Esophagus muscularis mucosa (tissue), 4 donors: ENCODE measurements at regions not wholly inside any gene's neighbourhood (a gene's known extent, or its start where the extent isn't known, plus 50 kb on each side); places are given as distances from the start of the nearest gene placed in this dataset.
"Not testable (repeated sequence)": the region's sequence is repeated elsewhere in the genome, so short reads cannot be mapped to it uniquely, and the experiment has no call there.

Experiments used
- DNase-seq: peaks from one replicate; pipeline ENCODE4 v3.0.0-alpha.2; 2017; ENCODE audit errors: extremely low spot score
- H3K27ac ChIP-seq, 4 donors: fragments of 200-600 bp; sonication (generic); replicated peaks in 1 of 4; 1 replicate in 3 of 4; 2 replicates in 1 of 4; pipeline ENCODE4 v1.5.1; 2016 to 2019; ENCODE audit warnings: mild to moderate bottlenecking in 1 of 4
- H3K27me3 ChIP-seq, 4 donors: fragments of 200-600 bp; sonication (generic); one replicate each; pipeline versions ENCODE4 v1.5.1 to v1.6.0; 2016 to 2019
- H3K36me3 ChIP-seq, 4 donors: fragments of 200-600 bp; sonication (generic); one replicate each; pipeline ENCODE4 v1.5.1; 2016 to 2019
- H3K4me1 ChIP-seq, 4 donors: fragments of 200-600 bp; sonication (generic); one replicate each; pipeline ENCODE4 v1.5.1; 2016 to 2019
- H3K4me3 ChIP-seq, 4 donors: fragments of 200-600 bp; sonication (generic); 1 replicate in 2 of 4; 2 replicates in 2 of 4; pipeline ENCODE4 v1.5.1; 2016 to 2019; ENCODE audit warnings: mild to moderate bottlenecking in 4 of 4, moderate library complexity in 1 of 4
- H3K9me3 ChIP-seq, 4 donors: fragments of 200-600 bp; sonication (generic); 1 replicate in 3 of 4; 2 replicates in 1 of 4; pipeline ENCODE4 v1.5.1; 2016 to 2019
- CTCF ChIP-seq, 3 experiments: fragments of 200-600 bp in 2 of 3; fragments of 450-650 bp in 1 of 3; sonication (generic) in 2 of 3; IDR thresholded peaks; one replicate each; pipeline ENCODE4 v1.5.1; 2017 to 2019; ENCODE audit warnings: antibody characterized with exemption in 3 of 3, mild to moderate bottlenecking in 2 of 3, moderate library complexity in 1 of 3
- EP300 ChIP-seq: sonication (generic); formaldehyde crosslinking; IDR thresholded peaks from one replicate; pipeline ENCODE4 v1.6.1; 2017; ENCODE audit warnings: antibody characterized with exemption
- POLR2A ChIP-seq: fragments of 450-650 bp; IDR thresholded peaks from one replicate; pipeline ENCODE4 v1.6.1; 2017; ENCODE audit warnings: antibody characterized with exemption, moderate library complexity, mild to moderate bottlenecking, low read depth
- POLR2AphosphoS5 ChIP-seq, 2 donors: sonication (generic); formaldehyde crosslinking; IDR thresholded peaks; one replicate each; pipeline ENCODE4 v1.6.1; 2017; ENCODE audit warnings: antibody characterized with exemption in 2 of 2
- WGBS: methylation state at CpG from one replicate; pipeline ENCODE4 v1.1.5; 2018; 5-methylcytosine and 5-hydroxymethylcytosine counted together
- intact Hi-C: fragments of 100-400 bp; cut with DNase I; formaldehyde crosslinking; loops from one replicate; pipeline ENCODE4 v1.15.1; 2023

DNA sequence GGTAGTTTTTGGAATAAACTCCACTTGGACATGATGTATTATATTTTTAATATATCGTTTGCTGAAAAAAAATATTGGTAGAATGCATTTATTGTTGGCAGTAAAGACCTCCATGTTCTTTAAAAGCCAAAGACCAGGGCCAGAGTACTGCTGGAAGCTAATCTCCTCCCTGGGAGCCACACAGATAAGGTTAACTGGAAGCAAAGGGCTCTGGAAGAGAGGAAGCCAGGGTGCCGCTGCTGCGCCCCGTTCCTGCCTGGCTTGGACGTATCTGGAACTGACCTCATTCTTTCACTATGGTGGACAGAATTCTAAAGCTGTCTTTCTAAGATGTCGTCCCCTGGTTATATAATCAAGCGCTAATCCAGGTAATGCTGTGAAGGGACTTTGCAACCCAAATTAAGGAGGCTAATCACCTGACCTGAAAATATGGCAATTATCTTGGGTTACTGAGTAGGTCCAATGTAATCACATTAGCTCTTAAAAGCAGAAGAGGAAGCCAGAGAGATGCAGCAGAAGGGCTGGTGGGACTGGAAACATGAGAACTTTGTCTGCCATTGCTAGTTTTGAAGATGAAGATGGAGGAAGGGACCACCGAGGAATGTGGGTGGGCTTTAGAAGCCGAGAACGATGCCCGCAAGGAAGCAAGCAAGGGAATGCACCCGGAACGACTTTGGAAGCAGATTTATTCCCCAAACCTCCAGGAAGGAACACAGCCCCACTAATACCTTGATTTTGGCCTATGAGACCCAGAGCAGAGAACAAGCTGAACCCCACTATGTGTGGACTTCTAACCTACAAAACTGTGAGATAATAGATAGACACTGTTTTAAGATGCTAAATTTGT lies 167.7 kb upstream of the KCNJ15 start:
- WGBS: 90% methylated on average over 13 of the region's 13 CpGs
- Histone ChIP-seq H3K9me3 (no peaks in the 10 kb centered on the region), H3K4me1 (no peaks in the 10 kb centered on the region), H3K27ac (no peak overlapping the region), H3K36me3 (no peaks in the 10 kb centered on the region), H3K4me3 (no peak overlapping the region), H3K27me3 (peaks cover 0 to 7% (median 0%) of the 10 kb centered on the region in 4 donors)
- no peak for TF ChIP-seq POLR2A
- no peak for TF ChIP-seq POLR2AphosphoS5 (IDR thresholded peaks at IDR 0.05)
- no peak for TF ChIP-seq EP300
- no peak for TF ChIP-seq CTCF (IDR thresholded peaks at IDR 0.05)
- intact Hi-C loops: no loop called here
- DNase-seq: no peak

DNA sequence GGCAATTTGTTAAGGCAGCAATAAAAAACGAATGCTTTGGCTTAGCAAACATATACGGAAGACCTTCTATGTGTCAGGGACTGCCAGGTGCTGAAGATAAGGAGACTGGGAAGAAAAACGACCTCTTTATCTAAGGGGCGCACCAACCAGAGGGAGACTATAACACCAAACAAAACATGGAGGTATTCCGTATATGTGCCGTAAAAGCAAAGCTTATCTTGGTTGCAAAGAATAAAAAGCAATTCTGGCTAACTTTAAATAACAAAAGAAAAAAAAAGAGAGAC lies 167.1 kb upstream of the KCNJ15 start:
- no peak for DNase-seq
- TF ChIP-seq POLR2A: no peak
- no peak for TF ChIP-seq EP300
- TF ChIP-seq CTCF (IDR thresholded peaks at IDR 0.05): no peak
- TF ChIP-seq POLR2AphosphoS5 (IDR thresholded peaks at IDR 0.05): no peak
- WGBS: 76% methylated on average over 6 of the region's 6 CpGs

DNA sequence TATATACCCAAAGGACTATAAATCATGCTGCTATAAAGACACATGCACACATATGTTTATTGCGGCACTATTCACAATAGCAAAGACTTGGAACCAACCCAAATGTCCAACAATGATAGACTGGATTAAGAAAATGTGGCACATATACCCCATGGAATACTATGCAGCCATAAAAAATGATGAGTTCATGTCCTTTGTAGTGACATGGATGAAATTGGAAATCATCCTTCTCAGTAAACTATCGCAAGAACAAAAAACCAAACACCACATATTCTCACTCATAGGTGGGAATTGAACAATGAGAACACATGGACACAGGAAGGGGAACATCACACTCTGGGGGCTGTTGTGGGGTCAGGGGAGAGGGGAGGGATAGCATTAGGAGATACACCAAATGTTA lies 165.7 kb upstream of the KCNJ15 start:
- H3K27ac ChIP-seq, H3K36me3 ChIP-seq, H3K27me3 ChIP-seq, H3K4me3 ChIP-seq, DNase-seq, intact Hi-C loops, H3K9me3 ChIP-seq, H3K4me1 ChIP-seq: not testable (repeated sequence)
- 89% methylated on average over 1 of the region's 2 CpGs for WGBS

More for the DNA sequence above, 167.1 kb upstream of the KCNJ15 start:
- Histone ChIP-seq H3K27ac (no peak overlapping the region), H3K36me3 (no peaks in the 10 kb centered on the region), H3K9me3 (no peaks in the 10 kb centered on the region), H3K4me3 (no peak overlapping the region), H3K27me3 (peaks cover 0 to 7% (median 0%) of the 10 kb centered on the region in 4 donors), H3K4me1 (no peaks in the 10 kb centered on the region)
- intact Hi-C loops: no loop called here

GRCh38 chr21:38092051-38092450 lies 164.7 kb upstream of the KCNJ15 start:
- Histone ChIP-seq H3K27ac (no peak overlapping the region), H3K4me1 (no peaks in the 10 kb centered on the region), H3K9me3 (peaks cover 0 to 2% (median 0%) of the 10 kb centered on the region in 4 donors), H3K36me3 (no peaks in the 10 kb centered on the region), H3K4me3 (no peak overlapping the region), H3K27me3 (peaks cover 0 to 7% (median 0%) of the 10 kb centered on the region in 4 donors)
- intact Hi-C loops: no loop called here
- WGBS: 52% methylated on average over 6 of the region's 6 CpGs
- DNase-seq: no peak
- TF ChIP-seq POLR2A (no peak), POLR2AphosphoS5 (IDR thresholded peaks at IDR 0.05) (no peak), CTCF (IDR thresholded peaks at IDR 0.05) (no peak), EP300 (no peak)

- DNase-seq: no peak
- TF ChIP-seq POLR2AphosphoS5 (IDR thresholded peaks at IDR 0.05) (no peak), CTCF (IDR thresholded peaks at IDR 0.05) (no peak), POLR2A (no peak), EP300 (no peak)
- no peak overlapping the region for H3K27ac ChIP-seq
- no peaks in the 10 kb centered on the region for H3K36me3 ChIP-seq
- peaks cover 0 to 14% (median 0%) of the 10 kb centered on the region in 4 donors for H3K27me3 ChIP-seq
- H3K4me1 ChIP-seq: no peaks in the 10 kb centered on the region
- peaks cover 0 to 7% (median 6%) of the 10 kb centered on the region in 4 donors for H3K9me3 ChIP-seq
- no peak overlapping the region for H3K4me3 ChIP-seq
- WGBS: 86% methylated on average over 5 of the region's 5 CpGs
- intact Hi-C loops: no loop called here
These were observed 161.6 kb upstream of the KCNJ15 start for GRCh38 chr21:38095220-38095619.
